ENCODE measurements at regions not wholly inside any gene's neighbourhood (a gene's known extent, or its start where the extent isn't known, plus 50 kb on each side); places are given as distances from the start of the nearest gene placed in this dataset.

- no peak for TF ChIP-seq CTCF (IDR thresholded peaks at IDR 0.05; ENCODE audit: extremely low read depth, low read depth, low read length)
- no peaks in the 10 kb centered on the region for H3K36me3 ChIP-seq (ENCODE audit: insufficient read depth, low read length)
- H3K79me2 ChIP-seq (ENCODE audit: insufficient read depth, low read length) = no peaks in the 10 kb centered on the region
- H4K20me1 ChIP-seq (ENCODE audit: insufficient read depth, low read length) = no peaks in the 10 kb centered on the region
- no peak overlapping the region for H3K27ac ChIP-seq (ENCODE audit: low read depth, low read length)
- no peaks in the 10 kb centered on the region for H3K9me3 ChIP-seq (ENCODE audit: low read depth, low read length)
- H3K4me3 ChIP-seq (ENCODE audit: insufficient read depth, low read length) = no peak overlapping the region
- no peak for DNase-seq (ENCODE audit: insufficient read length, low spot score, missing footprints)
- H3K4me2 ChIP-seq (ENCODE audit: insufficient read depth, low read length) = no peak overlapping the region
- no peaks in the 10 kb centered on the region for H3K4me1 ChIP-seq (ENCODE audit: insufficient read depth, low read length)
- no peak overlapping the region for H2AFZ ChIP-seq (ENCODE audit: low read length)
- H3K27me3 ChIP-seq (ENCODE audit: insufficient read depth, low read length) = peaks cover 7% of the 10 kb centered on the region
Observed at GRCh38 chr16:86255966-86256365, 254.4 kb upstream of the FOXF1 start.

GRCh38 chr16:86256995-86257394 lies 253.3 kb upstream of the FOXF1 start:
- Histone ChIP-seq H3K9me3 (ENCODE audit: low read depth, low read length) (no peaks in the 10 kb centered on the region), H3K4me2 (ENCODE audit: insufficient read depth, low read length) (no peak overlapping the region), H3K27ac (ENCODE audit: low read depth, low read length) (no peak overlapping the region), H3K4me3 (ENCODE audit: insufficient read depth, low read length) (no peak overlapping the region), H2AFZ (ENCODE audit: low read length) (no peak overlapping the region), H4K20me1 (ENCODE audit: insufficient read depth, low read length) (no peaks in the 10 kb centered on the region), H3K36me3 (ENCODE audit: insufficient read depth, low read length) (no peaks in the 10 kb centered on the region), H3K79me2 (ENCODE audit: insufficient read depth, low read length) (no peaks in the 10 kb centered on the region), H3K27me3 (ENCODE audit: insufficient read depth, low read length) (peaks cover 3% of the 10 kb centered on the region), H3K4me1 (ENCODE audit: insufficient read depth, low read length) (no peaks in the 10 kb centered on the region)
- DNase-seq (ENCODE audit: insufficient read length, low spot score, missing footprints) = no peak
- no peak for TF ChIP-seq CTCF (IDR thresholded peaks at IDR 0.05; ENCODE audit: extremely low read depth, low read depth, low read length)

- Histone ChIP-seq H3K79me2 (ENCODE audit: insufficient read depth, low read length) (no peaks in the 10 kb centered on the region), H3K36me3 (ENCODE audit: insufficient read depth, low read length) (no peaks in the 10 kb centered on the region), H3K9me3 (ENCODE audit: low read depth, low read length) (no peaks in the 10 kb centered on the region), H3K4me3 (ENCODE audit: insufficient read depth, low read length) (no peak overlapping the region), H2AFZ (ENCODE audit: low read length) (no peak overlapping the region), H4K20me1 (ENCODE audit: insufficient read depth, low read length) (no peaks in the 10 kb centered on the region), H3K4me2 (ENCODE audit: insufficient read depth, low read length) (no peak overlapping the region), H3K4me1 (ENCODE audit: insufficient read depth, low read length) (no peaks in the 10 kb centered on the region), H3K27me3 (ENCODE audit: insufficient read depth, low read length) (no peaks in the 10 kb centered on the region), H3K27ac (ENCODE audit: low read depth, low read length) (no peak overlapping the region)
- TF ChIP-seq CTCF (IDR thresholded peaks at IDR 0.05; ENCODE audit: extremely low read depth, low read depth, low read length) = no peak
- no peak for DNase-seq (ENCODE audit: insufficient read length, low spot score, missing footprints)
Observed at GRCh38 chr16:86257546-86257945, 252.8 kb upstream of the FOXF1 start.

- no peaks in the 10 kb centered on the region for H3K4me1 ChIP-seq (ENCODE audit: insufficient read depth, low read length)
- DNase-seq (ENCODE audit: insufficient read length, low spot score, missing footprints) = no peak
Observed at GRCh38 chr16:86258713-86259112, 251.6 kb upstream of the FOXF1 start.

More at GRCh38 chr16:86258713-86259112, 251.6 kb upstream of the FOXF1 start:
- no peaks in the 10 kb centered on the region for H3K36me3 ChIP-seq (ENCODE audit: insufficient read depth, low read length)
- H3K9me3 ChIP-seq (ENCODE audit: low read depth, low read length) = no peaks in the 10 kb centered on the region
- no peaks in the 10 kb centered on the region for H3K27me3 ChIP-seq (ENCODE audit: insufficient read depth, low read length)
- H4K20me1 ChIP-seq (ENCODE audit: insufficient read depth, low read length) = no peaks in the 10 kb centered on the region
- H3K4me2 ChIP-seq (ENCODE audit: insufficient read depth, low read length) = no peak overlapping the region
- no peak overlapping the region for H2AFZ ChIP-seq (ENCODE audit: low read length)
- H3K4me3 ChIP-seq (ENCODE audit: insufficient read depth, low read length) = no peak overlapping the region
- H3K79me2 ChIP-seq (ENCODE audit: insufficient read depth, low read length) = no peaks in the 10 kb centered on the region
- no peak overlapping the region for H3K27ac ChIP-seq (ENCODE audit: low read depth, low read length)
- no peak for TF ChIP-seq CTCF (IDR thresholded peaks at IDR 0.05; ENCODE audit: extremely low read depth, low read depth, low read length)
